Activated T-helper 17 cell treated with anti-CD3 and anti-CD28 coated beads, Interleukin-2, amount 50 U/mL, for 72 hours (primary cell): ENCODE measurements at regions not wholly inside any gene's neighbourhood (a gene's known extent, or its start where the extent isn't known, plus 50 kb on each side); places are given as distances from the start of the nearest gene placed in this dataset.

ENCODE experiments used
- ATAC-seq: fragments of 150-1000 bp; cut with Tn5 transposase; replicated peaks from 2 replicates; pipeline ENCODE4 v1.10.0; 2021; ENCODE audit warnings: mild to moderate bottlenecking, moderate library complexity
- H3K27ac Mint-ChIP-seq: one replicate; pipeline ENCODE4 v1.8.0; 2022; ENCODE audit warnings: mixed read lengths
- H3K27me3 Mint-ChIP-seq: one replicate; pipeline ENCODE4 v1.8.0; 2022; ENCODE audit warnings: mixed read lengths
- H3K36me3 Mint-ChIP-seq: one replicate; pipeline ENCODE4 v1.8.0; 2022; ENCODE audit warnings: low read depth, mild to moderate bottlenecking, mixed read lengths
- H3K4me1 Mint-ChIP-seq: one replicate; pipeline ENCODE4 v1.8.0; 2022; ENCODE audit warnings: mixed read lengths
- H3K4me3 Mint-ChIP-seq: one replicate; pipeline ENCODE4 v1.8.0; 2022; ENCODE audit warnings: mild to moderate bottlenecking, mixed read lengths
- H3K9me3 Mint-ChIP-seq: one replicate; pipeline ENCODE4 v1.8.0; 2022; ENCODE audit warnings: mixed read lengths

DNA sequence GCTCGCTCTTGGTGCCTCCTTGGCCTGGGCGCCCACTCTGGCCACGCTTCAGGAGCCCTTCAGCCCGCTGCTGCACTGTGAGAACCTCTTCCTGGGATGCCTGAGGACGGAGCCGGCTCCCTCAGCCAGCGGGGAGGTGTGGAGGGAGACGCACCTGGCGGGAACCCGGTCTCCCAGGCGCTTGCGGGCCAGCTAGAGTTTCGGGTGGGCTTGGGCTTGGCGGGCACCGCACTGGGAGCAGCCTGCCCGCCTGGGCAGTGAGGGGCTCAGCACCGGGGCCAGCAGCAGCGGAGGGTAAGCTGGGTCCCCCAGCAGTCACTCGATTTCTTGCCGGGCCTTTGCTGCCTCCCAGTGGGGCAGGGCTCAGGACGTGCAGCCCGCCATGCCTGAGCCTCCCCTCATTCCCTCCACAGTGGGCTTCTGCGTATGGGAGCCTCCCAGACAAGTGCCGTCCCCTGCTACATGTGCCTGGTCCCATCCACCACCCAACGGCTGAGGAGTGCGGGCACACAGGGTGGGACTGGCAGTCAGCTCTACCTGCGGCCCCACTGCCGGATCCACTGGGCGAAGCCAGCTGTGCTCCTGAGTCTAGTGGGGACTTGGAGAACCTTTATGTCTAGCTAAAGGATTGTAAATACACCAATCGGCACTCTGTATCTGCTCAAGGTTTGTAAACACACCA, 708.7 kb downstream of the VGLL3 start:
- no peaks in the 10 kb centered on the region for H3K4me1 Mint-ChIP-seq
- H3K27me3 Mint-ChIP-seq, result no peaks in the 10 kb centered on the region
- no peak for ATAC-seq
- no peak overlapping the region for H3K27ac Mint-ChIP-seq
- H3K9me3 Mint-ChIP-seq, result peaks cover 14% of the 10 kb centered on the region
- H3K4me3 Mint-ChIP-seq, result no peak overlapping the region
- no peaks in the 10 kb centered on the region for H3K36me3 Mint-ChIP-seq

- Mint-ChIP-seq H3K4me3 (no peak overlapping the region), H3K4me1 (no peaks in the 10 kb centered on the region), H3K36me3 (no peaks in the 10 kb centered on the region), H3K27me3 (no peaks in the 10 kb centered on the region), H3K27ac (no peak overlapping the region), H3K9me3 (peaks cover 9% of the 10 kb centered on the region)
- ATAC-seq, result no peak
These were observed 721.4 kb downstream of the VGLL3 start for GRCh38 chr3:86269364-86270155.

DNA sequence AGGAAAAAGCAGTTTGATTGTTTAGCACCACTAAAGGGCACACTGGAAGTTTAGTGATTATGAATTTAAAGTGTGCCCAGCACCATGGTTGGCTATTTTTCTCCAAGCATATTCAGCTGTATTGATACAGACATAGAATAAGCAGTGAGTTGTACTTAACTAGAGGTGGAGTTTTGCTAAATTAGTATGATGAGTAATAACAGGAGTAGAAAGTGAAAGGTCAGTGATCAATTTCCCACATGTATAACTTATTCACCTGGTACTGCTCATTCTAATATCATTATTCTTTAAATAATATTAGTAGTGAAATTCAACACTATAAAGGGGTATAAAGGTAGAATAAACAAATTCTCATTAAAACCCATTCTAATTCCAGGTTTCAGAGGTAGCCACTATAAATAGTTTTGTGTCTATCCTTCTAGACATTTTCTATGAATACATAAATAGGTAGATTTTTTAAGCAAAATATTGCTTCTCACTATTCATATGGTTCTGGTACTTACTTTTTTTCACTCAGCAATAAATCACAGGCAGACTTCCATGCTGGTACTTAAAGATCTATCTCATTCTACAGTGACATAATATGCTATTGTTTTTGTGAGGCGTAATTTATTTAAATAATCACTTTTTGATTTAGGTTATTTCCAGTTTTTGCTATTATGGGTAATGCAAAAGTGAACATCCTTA, 732.9 kb downstream of the VGLL3 start:
- Mint-ChIP-seq H3K27me3 (no peaks in the 10 kb centered on the region), H3K36me3 (no peaks in the 10 kb centered on the region), H3K27ac (no peak overlapping the region), H3K9me3 (peaks cover 9% of the 10 kb centered on the region), H3K4me1 (no peaks in the 10 kb centered on the region), H3K4me3 (no peak overlapping the region)
- no peak for ATAC-seq

- ATAC-seq, result no peak
- H3K36me3 Mint-ChIP-seq, result no peaks in the 10 kb centered on the region
- H3K4me3 Mint-ChIP-seq, result no peak overlapping the region
- no peak overlapping the region for H3K27ac Mint-ChIP-seq
- peaks cover 9% of the 10 kb centered on the region for H3K9me3 Mint-ChIP-seq
- no peaks in the 10 kb centered on the region for H3K27me3 Mint-ChIP-seq
- no peaks in the 10 kb centered on the region for H3K4me1 Mint-ChIP-seq
These were observed 736.5 kb downstream of the VGLL3 start for GRCh38 chr3:86254480-86254879.

DNA sequence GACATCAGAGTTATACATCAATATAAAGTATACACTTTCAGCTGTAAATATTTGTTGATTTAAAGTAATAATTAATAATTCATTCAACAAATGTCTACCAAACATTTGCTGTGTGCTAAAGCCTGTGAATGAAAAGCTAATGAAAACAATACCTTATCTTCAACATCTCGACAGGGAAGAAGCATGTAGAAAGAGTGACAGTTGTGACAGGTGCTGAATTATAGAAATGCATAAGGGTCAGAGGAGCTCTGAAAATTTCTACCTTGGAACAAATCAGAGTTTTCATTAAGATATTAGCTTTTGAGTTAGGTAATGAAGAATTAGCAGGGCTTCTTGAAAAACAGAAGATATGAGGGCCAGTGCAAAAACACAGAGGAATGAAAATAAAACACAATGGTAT, 739.2 kb downstream of the VGLL3 start:
- no peak for ATAC-seq
- peaks cover 5% of the 10 kb centered on the region for H3K9me3 Mint-ChIP-seq
- H3K4me1 Mint-ChIP-seq, result no peaks in the 10 kb centered on the region
- H3K4me3 Mint-ChIP-seq, result no peak overlapping the region
- no peak overlapping the region for H3K27ac Mint-ChIP-seq
- H3K36me3 Mint-ChIP-seq, result no peaks in the 10 kb centered on the region
- no peaks in the 10 kb centered on the region for H3K27me3 Mint-ChIP-seq

DNA sequence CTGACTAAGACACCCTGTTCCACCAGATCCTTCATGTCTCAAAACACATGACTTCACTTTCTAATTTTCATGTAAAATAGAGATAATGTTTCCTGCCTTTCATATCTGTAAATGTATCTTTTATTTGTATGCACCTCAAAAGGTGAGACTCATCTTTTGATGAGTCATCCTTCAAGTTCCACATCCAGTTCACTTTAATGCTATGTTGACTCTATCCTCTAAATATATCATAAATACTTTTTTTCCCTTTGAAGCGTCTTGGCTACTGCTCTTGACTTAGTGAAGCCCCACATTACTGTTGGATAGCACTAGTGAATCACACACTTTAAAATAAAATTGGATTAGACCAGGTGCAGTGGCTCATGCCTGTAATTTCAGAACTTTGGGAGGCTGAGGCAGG, 741.1 kb downstream of the VGLL3 start:
- Mint-ChIP-seq H3K27ac (no peak overlapping the region), H3K4me3 (no peak overlapping the region)
- ATAC-seq, result no peak

GRCh38 chr3:86245360-86245759, 745.6 kb downstream of the VGLL3 start:
- Mint-ChIP-seq H3K9me3 (no peaks in the 10 kb centered on the region), H3K36me3 (no peaks in the 10 kb centered on the region), H3K4me1 (no peaks in the 10 kb centered on the region), H3K27me3 (no peaks in the 10 kb centered on the region), H3K4me3 (no peak overlapping the region), H3K27ac (no peak overlapping the region)
- ATAC-seq, result no peak

More for the DNA sequence above, 741.1 kb downstream of the VGLL3 start:
- Mint-ChIP-seq H3K4me1 (no peaks in the 10 kb centered on the region), H3K9me3 (no peaks in the 10 kb centered on the region), H3K36me3 (no peaks in the 10 kb centered on the region), H3K27me3 (no peaks in the 10 kb centered on the region)

- Mint-ChIP-seq H3K27ac (no peak overlapping the region), H3K4me1 (no peaks in the 10 kb centered on the region), H3K36me3 (no peaks in the 10 kb centered on the region), H3K4me3 (no peak overlapping the region), H3K9me3 (no peaks in the 10 kb centered on the region), H3K27me3 (no peaks in the 10 kb centered on the region)
- no peak for ATAC-seq
These were observed 746.0 kb downstream of the VGLL3 start for GRCh38 chr3:86244905-86245304.

GRCh38 chr3:86239946-86240345, 751.0 kb downstream of the VGLL3 start:
- ATAC-seq, result no peak
- Mint-ChIP-seq H3K4me1 (no peaks in the 10 kb centered on the region), H3K9me3 (peaks cover 3% of the 10 kb centered on the region), H3K36me3 (no peaks in the 10 kb centered on the region), H3K4me3 (no peak overlapping the region), H3K27me3 (no peaks in the 10 kb centered on the region), H3K27ac (no peak overlapping the region)

DNA sequence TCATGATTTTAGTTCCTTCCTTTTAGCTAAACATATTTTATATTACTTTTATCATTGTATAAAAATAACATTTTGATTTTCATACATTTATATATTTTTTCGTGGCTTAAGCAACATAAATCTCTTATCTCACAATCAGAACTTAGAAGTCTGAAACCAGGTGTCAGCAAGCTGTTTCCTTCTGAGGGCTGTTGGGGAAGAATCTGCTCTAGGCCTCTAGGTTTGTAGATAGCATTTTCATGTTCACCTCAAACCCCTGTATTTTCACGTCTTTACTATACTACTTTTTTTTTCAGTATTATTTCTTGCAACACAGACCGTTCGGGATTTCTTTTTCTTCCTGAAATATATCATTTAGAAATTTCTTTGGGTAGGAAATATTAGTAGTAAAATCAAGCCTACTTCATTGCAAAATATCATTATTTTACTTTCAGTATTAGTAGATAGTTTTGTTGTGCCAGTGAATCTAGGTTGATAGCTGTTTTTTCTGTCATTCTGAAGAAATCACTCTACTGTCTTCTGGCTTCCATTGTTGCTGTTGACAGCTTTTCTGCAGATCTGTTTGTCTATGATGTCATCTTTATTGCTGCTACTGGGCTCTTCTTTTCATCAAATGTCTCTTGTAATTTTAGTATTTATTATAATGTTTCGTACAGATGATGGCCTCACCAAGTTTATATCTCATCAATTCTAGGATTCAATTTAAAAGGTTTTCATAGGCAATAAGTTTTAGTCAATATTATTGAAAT, 756.3 kb downstream of the VGLL3 start:
- no peak overlapping the region for H3K4me3 Mint-ChIP-seq
- H3K36me3 Mint-ChIP-seq, result no peaks in the 10 kb centered on the region
- H3K4me1 Mint-ChIP-seq, result no peaks in the 10 kb centered on the region
- no peak for ATAC-seq
- no peaks in the 10 kb centered on the region for H3K27me3 Mint-ChIP-seq
- H3K9me3 Mint-ChIP-seq, result peaks cover 3% of the 10 kb centered on the region
- no peak overlapping the region for H3K27ac Mint-ChIP-seq

- Mint-ChIP-seq H3K27me3 (no peaks in the 10 kb centered on the region), H3K9me3 (peaks cover 4% of the 10 kb centered on the region), H3K4me1 (no peaks in the 10 kb centered on the region), H3K27ac (no peak overlapping the region), H3K4me3 (no peak overlapping the region), H3K36me3 (no peaks in the 10 kb centered on the region)
- ATAC-seq, result no peak
These were observed 760.2 kb downstream of the VGLL3 start for GRCh38 chr3:86230762-86231161.

GRCh38 chr3:86229775-86230094, 761.2 kb downstream of the VGLL3 start:
- ATAC-seq, result no peak

DNA sequence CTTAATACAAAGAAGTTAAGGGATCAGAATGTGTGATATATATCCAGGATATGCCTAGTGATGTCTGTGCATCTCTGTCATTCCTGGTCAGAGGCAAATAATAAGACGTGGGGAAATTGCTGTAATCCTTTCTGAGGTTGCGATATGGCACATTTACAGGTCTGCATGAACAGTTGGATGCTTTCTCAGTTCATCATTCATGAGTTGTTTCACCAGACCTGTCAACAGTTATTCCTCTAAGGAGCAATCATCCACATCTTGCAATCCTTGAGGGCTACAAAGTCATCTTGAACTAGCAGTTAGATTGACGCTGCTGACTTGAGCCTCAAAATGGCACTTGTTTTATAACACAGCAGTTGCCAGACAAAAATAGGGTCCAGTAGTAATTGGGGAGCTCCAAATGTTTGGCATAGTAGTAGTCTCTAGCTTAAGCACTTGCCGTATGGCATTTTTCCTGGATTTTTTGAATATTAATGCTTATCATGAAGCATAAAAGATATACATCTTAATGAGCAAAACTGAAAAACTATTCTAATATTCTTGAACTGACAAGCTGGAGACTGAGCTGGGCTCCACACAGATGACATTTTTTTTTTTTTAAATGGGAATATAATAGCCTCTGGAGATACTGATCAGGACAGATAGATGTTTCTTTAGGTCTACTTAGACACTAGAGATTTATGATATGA, 761.7 kb downstream of the VGLL3 start:
- Mint-ChIP-seq H3K36me3 (no peaks in the 10 kb centered on the region), H3K27ac (no peak overlapping the region), H3K4me3 (no peak overlapping the region), H3K27me3 (no peaks in the 10 kb centered on the region), H3K4me1 (no peaks in the 10 kb centered on the region), H3K9me3 (peaks cover 4% of the 10 kb centered on the region)
- ATAC-seq, result no peak

More at GRCh38 chr3:86229775-86230094, 761.2 kb downstream of the VGLL3 start:
- Mint-ChIP-seq H3K9me3 (peaks cover 4% of the 10 kb centered on the region), H3K27ac (no peak overlapping the region), H3K27me3 (no peaks in the 10 kb centered on the region), H3K4me1 (no peaks in the 10 kb centered on the region), H3K4me3 (no peak overlapping the region), H3K36me3 (no peaks in the 10 kb centered on the region)

DNA sequence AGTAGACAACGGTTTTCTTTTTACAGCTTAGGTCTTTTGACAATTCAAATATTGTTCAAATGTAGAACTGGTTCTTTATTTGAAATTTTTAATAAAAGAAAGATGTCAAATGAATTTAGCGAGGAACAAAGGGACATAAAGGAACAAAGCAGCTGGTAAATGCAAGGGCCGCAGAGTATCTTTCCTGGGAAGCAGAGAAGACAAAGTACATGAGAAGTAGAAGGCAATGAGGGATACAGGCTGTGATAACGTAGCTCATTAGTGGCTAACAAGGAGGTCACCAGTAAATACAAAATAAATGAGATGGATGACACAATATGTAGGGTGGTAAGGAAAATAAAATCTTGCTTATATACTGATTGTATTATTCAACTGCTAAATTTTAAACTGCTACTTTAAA, 762.8 kb downstream of the VGLL3 start:
- no peaks in the 10 kb centered on the region for H3K36me3 Mint-ChIP-seq

More for the DNA sequence above, 762.8 kb downstream of the VGLL3 start:
- no peak for ATAC-seq
- Mint-ChIP-seq H3K4me1 (no peaks in the 10 kb centered on the region), H3K4me3 (no peak overlapping the region), H3K9me3 (peaks cover 4% of the 10 kb centered on the region), H3K27ac (no peak overlapping the region), H3K27me3 (no peaks in the 10 kb centered on the region)
